Thymus (tissue), 11 donors: ENCODE measurements at regions not wholly inside any gene's neighbourhood (a gene's known extent, or its start where the extent isn't known, plus 50 kb on each side); places are given as distances from the start of the nearest gene placed in this dataset.

Source experiments
- DNase-seq, 9 donors: peaks; one replicate each; pipeline ENCODE4 v3.0.0-alpha.2; 2013; ENCODE audit warnings: low spot score in 9 of 9, low read depth in 6 of 9, missing footprints in 1 of 9
- H3K27ac ChIP-seq, 2 donors: one replicate each; pipeline ENCODE4 v1.5.1; 2013; ENCODE audit warnings: control low read depth in 1 of 2, low read depth in 1 of 2, low read length in 1 of 2, mild to moderate bottlenecking in 1 of 2, moderate library complexity in 1 of 2
- H3K27me3 ChIP-seq, 2 donors: one replicate each; pipeline ENCODE4 v1.5.1; 2013; ENCODE audit warnings: low read length in 1 of 2; ENCODE audit not compliant: control insufficient read depth in 2 of 2, insufficient read depth in 1 of 2
- H3K36me3 ChIP-seq, 2 donors: one replicate each; pipeline ENCODE4 v1.5.1; 2013; ENCODE audit warnings: low read length in 1 of 2, mild to moderate bottlenecking in 1 of 2, moderate library complexity in 1 of 2; ENCODE audit not compliant: control insufficient read depth in 2 of 2, insufficient read depth in 2 of 2
- H3K4me1 ChIP-seq, 2 donors: one replicate each; pipeline ENCODE4 v1.5.1; 2013; ENCODE audit warnings: low read length in 2 of 2; ENCODE audit not compliant: control insufficient read depth in 2 of 2, insufficient read depth in 2 of 2
- H3K4me3 ChIP-seq, 2 donors: one replicate each; pipeline ENCODE4 v1.5.1; 2013; ENCODE audit warnings: low read length in 2 of 2, control low read depth in 1 of 2, mild to moderate bottlenecking in 1 of 2
- H3K9me3 ChIP-seq, 2 donors: one replicate each; pipeline ENCODE4 v1.5.1; 2013; ENCODE audit warnings: low read length in 1 of 2, mild to moderate bottlenecking in 1 of 2; ENCODE audit not compliant: control insufficient read depth in 2 of 2, insufficient read depth in 1 of 2
- WGBS: extraction: QIAGEN DNeasy Blood & Tissue Kit; methylation state at CpG from one replicate; pipeline ENCODE4 v1.1.7; 2013; 5-methylcytosine and 5-hydroxymethylcytosine counted together
- donor health status: healthy.

GRCh38 chr12:110971189-110971920, 51.0 kb upstream of the MYL2 start:
- no peaks in the 10 kb centered on the region for H3K4me1 ChIP-seq
- H3K4me3 ChIP-seq, result no peak overlapping the region
- 56% methylated on average over 1 of the region's 1 CpG for WGBS
- no peaks in the 10 kb centered on the region for H3K9me3 ChIP-seq
- no peaks in the 10 kb centered on the region for H3K36me3 ChIP-seq
- no peak overlapping the region for H3K27ac ChIP-seq
- H3K27me3 ChIP-seq, result peaks cover 0 to 3% of the 10 kb centered on the region in 2 donors
- no peak for DNase-seq
